GM12872 (cell line): ENCODE measurements at regions not wholly inside any gene's neighbourhood (a gene's known extent, or its start where the extent isn't known, plus 50 kb on each side); places are given as distances from the start of the nearest gene placed in this dataset.

Source experiments
- TF ChIP-seq, protein P1 (sequence below): IDR thresholded peaks from 3 replicates; pipeline ENCODE4 v1.5.1; 2011; ENCODE audit warnings: low read depth, mild to moderate bottlenecking, low read length, moderate library complexity; ENCODE audit not compliant: insufficient read depth

DNA sequence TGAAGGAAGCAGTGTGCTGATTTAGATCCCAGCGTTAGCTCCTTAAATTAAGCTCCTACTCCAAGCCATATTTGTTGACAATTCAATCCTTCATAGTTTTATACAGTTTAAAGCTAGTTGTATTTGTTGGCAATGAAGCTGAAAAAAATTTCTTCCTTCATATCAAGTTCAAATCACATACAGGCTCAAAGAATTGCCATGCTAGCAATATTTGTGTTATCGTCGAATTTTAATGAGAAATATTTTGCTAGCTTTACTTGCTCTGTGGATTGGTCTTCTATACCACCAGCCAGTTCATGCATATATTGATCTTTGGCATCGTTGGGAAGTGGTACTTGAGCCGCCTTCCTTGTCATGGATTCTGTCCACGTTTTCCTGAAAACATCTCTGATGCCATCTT is 204.6 kb upstream of the HDAC4 start:
- TF ChIP-seq, protein P1, sequence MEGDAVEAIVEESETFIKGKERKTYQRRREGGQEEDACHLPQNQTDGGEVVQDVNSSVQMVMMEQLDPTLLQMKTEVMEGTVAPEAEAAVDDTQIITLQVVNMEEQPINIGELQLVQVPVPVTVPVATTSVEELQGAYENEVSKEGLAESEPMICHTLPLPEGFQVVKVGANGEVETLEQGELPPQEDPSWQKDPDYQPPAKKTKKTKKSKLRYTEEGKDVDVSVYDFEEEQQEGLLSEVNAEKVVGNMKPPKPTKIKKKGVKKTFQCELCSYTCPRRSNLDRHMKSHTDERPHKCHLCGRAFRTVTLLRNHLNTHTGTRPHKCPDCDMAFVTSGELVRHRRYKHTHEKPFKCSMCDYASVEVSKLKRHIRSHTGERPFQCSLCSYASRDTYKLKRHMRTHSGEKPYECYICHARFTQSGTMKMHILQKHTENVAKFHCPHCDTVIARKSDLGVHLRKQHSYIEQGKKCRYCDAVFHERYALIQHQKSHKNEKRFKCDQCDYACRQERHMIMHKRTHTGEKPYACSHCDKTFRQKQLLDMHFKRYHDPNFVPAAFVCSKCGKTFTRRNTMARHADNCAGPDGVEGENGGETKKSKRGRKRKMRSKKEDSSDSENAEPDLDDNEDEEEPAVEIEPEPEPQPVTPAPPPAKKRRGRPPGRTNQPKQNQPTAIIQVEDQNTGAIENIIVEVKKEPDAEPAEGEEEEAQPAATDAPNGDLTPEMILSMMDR: no peak

DNA sequence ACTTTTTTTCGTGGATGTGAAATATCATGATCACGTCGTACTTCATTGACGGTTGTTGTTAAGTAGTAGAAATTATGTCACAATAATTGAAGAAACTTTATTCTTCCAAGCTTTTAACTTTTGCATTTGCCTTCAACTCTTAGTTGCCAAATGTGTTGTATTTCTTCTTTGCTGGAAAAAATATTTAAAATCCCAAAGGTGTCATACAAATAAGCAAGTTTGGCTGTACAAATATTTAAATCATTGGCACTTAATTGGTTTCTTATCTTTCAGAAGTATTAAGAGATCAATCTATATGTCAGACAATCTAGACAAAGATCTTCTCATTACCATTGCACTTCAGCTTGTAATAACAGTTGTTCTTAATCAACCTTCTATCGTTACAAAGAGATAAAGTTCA is 204.0 kb upstream of the HDAC4 start:
- TF ChIP-seq, protein P1: no peak

DNA sequence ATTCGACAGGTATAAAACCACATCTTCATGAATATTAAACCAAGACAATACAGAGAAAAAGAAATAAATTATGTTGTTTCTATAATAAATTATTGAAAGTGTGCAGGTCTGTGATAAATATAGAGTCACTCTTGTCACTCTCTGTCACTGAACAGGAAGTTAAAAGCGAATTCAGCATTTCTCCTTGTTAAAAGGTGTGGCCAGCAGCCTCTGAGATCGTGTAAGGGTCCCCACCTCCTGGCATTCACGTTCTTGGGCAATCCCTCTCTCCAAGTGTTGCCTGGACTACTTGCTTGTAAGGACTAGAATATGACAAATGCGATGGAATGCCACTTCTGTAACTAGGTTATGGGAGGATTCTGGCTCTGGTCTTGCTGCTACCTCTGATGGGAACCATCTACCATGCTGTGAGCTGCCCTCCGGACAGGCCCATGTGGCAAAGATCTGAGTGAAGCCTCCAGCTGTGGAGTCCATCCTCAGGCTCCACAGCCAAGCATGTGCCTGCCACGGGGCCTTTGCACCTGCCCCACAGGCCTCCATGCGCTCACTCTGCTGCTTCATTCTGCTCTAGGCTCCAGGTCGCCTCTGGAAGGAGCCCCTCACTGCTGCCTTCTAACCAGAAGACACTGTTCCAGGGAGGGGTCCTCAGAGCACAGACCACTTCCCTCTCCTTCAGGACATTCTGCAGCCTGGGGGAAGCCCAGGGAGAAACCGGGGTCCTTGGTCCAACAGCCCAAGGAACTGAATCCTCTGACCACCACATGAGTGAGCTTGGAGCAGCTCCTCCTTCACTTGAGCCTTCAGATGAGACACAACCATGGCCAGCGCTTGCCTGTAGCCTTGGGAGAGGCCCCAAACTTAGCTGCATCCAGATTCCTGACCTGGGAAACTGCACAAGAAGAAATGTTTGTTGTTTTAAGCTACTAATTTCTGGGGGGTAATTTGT is 202.9 kb upstream of the HDAC4 start:
- TF ChIP-seq, protein P1: no peak

DNA sequence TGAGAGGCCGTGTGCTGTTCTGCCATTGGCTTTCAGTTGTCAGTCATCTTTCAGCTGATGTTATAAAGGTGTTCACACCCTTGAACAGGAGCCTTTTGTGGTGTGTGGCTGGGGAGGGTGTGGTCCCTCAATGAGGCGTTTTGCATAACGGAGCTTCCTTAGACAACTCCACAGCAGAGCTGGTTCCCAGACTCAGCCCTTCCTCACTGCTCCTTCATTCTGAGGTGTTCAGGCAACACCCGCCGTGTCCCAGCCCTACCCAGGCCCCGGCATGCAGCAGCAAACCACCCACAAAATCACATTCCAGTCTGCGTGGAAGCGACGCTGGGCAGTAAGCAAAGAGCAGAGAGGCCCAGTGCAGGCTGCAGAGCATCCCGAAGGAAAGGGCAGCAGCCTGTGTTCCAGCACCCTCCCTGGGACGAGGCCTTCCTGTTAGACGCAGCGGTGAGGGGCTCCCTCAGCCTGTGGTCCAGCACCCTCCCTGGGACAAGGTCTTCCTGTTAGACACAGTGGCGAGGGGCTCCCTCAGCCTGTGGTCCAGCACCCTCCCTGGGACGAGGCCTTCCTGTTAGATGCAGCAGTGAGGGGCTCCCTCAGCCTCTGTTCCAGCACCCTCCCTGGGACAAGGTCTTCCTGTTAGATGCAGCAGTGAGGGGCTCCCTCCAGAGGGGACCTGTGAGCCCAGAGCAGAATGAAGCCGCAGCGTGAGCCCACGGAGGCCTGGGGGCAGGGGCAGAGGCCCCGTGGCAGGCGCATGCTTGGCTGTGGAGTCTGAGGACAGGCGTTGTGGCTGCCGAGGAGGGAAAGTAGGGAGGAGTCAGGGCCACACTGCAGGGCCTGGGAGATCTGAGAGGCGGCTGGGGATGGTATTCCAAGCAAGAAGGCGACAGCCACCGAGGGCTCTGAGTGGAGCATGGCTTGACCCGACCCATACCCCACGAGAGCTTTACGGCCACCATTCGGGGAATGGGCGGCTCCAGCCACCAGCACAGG is 201.8 kb upstream of the HDAC4 start:
- TF ChIP-seq, protein P1: no peak

DNA sequence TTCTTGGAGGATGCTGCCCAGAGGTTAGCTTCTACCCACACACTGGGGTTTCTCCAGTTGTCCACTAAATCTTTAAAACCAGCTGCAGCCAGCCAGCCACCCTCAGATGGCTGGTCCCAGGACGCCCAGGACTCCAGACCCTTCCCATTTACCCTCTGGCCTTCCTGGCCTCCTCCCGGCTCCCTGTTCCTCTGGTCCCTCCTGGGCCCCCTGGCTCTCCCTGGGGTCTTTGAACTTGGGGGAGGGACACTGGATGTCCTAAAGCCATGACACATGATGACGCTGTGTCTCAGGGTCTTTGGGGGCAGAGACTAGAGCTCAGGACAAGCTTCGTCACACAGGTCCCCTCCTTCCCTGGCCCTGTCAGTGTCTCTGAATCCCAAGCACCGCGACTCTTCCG is 201.1 kb upstream of the HDAC4 start:
- TF ChIP-seq, protein P1: no peak

DNA sequence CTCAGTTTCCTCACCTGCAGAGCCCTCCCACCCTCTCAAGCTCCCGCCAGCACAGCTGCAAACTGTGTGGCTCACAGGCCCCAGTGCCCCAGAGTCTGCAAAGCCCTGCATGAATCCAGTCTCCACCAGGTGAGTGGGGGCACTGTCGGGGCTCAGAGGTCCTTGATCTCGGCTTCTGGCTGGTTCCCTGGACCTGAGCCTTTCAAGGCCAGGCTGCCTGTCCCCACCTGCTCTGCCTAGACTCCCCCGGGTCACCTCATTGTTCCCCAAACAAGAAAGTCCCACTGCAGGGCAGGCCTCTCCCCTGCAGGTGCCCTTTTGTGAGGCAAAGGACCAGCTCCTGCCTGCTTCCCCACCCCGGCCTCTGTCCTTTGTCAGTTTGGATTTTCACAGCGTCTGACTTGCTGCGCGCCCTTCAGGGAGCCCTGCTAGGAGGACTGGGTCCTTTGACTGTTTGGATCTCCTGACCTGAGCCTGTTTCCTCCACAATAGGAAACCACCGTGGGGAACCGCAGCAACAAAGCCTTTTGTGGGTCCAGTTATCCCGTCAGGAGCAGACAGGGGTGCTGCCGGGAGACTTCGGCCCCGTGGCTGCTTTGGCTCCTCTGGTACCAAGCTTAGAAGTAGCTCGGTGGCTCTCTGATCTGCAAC is 200.5 kb upstream of the HDAC4 start:
- TF ChIP-seq, protein P1: no peak
